ENCODE measurements at regions not wholly inside any gene's neighbourhood (a gene's known extent, or its start where the extent isn't known, plus 50 kb on each side); places are given as distances from the start of the nearest gene placed in this dataset.
A peak's percentile ranks its signal among the peaks of the same experiment; 100 is the strongest.

GRCh38 chr9:80097476-80097875, 525.7 kb downstream of the TLE4 start:
- no peak for DNase-seq

GRCh38 chr9:80094176-80094771, 522.5 kb downstream of the TLE4 start:
- no peak for DNase-seq

DNA sequence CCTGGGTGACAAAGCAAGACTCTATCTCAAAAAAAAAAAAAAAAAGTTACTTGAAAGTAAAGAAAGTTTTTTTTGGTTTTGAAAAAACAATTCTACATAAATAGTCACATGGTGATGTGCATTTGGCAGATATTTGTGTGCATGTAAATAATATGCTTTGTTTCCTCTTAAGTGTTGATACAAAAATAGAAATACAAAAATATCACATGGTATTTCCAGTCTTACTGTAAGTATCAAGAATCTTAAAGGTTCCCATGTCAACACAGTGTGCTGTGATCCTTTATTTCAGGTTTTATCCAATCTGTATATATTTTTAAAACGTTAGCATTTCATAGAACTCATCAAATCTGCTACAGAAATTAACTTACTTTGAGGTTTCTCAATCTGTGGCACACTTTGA, 521.9 kb downstream of the TLE4 start:
- DNase-seq: no peak

- DNase-seq: no peak
Measured at GRCh38 chr9:80091526-80091925, 519.8 kb downstream of the TLE4 start.

- DNase-seq: no peak
Measured at GRCh38 chr9:80090317-80090716, 518.6 kb downstream of the TLE4 start.

DNA sequence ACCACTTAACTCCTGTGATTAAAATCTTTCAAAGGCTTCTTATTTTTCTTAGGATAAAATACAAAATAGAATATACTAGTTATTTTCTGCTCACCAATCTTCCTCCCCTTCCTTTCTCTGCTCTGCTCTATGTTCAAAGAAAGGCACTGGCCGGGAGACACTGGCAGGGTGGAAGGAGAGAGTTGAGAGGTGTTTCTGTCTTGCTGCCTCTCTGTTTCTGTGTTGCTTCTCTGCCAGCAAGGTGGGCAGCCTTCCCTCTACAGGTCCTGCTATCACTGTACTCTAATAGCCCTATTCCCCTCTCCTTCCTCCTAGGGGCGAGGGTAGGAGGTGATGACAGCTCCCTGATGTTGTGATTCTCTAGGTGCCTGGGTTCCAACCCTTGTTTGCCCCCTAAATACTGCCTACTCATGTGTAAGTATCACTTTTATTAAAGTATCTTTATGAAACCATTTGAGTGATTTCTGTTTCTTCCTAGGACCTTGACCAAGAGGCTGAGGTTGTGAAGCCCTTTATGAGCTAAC, 515.1 kb downstream of the TLE4 start:
- no peak for DNase-seq

GRCh38 chr9:80086386-80086785, 514.6 kb downstream of the TLE4 start:
- no peak for DNase-seq

DNA sequence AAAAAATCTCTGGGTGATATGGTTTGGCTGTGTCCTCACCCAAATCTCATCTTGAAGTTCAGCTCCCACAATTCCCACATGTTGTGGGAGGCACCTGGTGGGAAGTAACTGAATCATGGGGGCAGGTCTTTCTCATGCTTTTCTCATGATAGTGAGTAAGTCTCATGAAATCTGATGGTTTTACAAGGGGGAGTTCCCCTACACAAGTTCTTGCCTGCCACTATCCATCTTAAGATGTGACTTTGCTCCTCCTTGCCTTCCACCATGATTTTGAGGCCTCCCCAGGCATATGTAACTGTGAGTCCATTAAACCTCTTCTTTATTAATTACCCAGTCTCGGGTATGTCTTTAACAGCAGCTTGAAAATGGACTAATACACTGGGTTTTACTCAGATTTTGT, 513.9 kb downstream of the TLE4 start:
- DNase-seq: no peak

DNA sequence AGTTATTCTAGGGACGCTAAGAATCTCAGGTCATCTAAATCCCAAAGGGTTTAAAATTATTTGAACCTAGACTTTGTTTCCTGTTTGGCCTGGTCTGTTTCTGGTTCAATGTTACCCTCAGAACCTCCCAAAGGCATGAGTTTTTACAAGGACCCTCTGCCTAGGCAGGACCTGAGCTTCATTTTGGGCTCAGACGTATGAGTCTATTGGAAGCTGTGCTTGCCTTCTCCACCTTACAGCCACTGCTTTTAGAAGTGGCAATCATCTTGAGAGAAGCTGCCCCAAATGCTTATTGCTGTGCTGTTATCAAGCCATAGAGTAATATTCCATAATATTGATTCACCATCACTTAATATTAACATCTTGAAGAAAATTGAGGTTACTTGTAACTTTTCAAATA, 510.4 kb downstream of the TLE4 start:
- no peak for DNase-seq

DNA sequence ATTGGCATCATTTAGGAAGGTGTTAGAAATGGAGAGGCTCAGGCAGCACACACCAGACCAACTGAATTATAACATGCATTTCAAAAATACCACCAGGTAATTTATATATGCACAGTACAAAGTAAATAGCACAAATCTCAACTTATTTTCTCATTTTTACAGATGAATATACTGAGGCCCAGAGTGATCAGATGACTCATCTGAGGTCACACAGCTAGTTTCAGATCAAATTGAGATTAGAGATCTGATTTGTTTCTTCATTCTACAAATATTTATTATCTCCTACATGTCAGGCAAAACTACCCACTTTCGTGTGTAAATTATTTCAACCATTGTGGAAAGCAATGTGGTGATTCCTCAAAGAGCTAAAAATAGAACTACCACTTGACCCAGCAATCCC, 507.1 kb downstream of the TLE4 start:
- no peak for DNase-seq

GRCh38 chr9:80077059-80077458, 505.3 kb downstream of the TLE4 start:
- no peak for DNase-seq

DNA sequence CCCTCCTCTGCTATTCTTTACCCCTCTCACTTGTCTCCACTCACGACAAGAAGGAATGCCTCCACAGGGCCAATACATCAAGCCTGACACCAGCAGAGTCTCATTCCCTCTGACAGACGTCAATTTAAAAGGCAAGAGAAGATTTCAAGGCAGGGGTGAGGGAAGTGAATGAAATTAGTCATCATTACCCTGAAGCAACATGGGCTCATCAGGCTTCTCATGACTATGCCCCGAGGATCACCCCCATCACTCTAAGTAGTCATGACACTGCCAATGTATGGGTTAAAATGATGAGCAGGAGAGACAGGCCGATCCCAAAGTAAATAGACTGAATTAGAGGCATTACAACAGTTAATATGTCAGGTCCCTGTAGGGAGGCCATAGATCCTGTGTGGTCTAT, 504.4 kb downstream of the TLE4 start:
- peak; percentile 19 for DNase-seq

GRCh38 chr9:80074439-80074838, 502.7 kb downstream of the TLE4 start:
- no peak for DNase-seq

DNA sequence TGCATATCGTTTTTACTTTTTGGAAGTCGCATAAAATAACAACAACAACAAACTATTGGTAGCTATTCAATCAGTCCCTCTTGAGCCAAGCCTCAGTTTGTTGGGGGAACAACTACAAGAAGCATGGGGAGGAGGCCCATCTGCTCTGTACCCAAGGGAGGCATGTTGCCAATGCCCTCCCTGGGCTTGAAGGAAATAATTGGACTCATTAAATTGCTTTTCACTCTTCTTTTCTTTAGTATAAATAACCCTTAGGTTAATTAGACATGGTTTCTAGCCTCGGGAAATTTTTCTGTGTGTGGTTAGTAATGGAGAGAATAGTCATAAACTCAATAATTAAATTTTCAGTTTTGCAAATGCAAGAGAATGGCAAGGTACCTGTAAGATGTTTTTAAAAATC, 500.7 kb downstream of the TLE4 start:
- DNase-seq: no peak

GRCh38 chr9:80070071-80070742, 498.4 kb downstream of the TLE4 start:
- no peak for DNase-seq

DNA sequence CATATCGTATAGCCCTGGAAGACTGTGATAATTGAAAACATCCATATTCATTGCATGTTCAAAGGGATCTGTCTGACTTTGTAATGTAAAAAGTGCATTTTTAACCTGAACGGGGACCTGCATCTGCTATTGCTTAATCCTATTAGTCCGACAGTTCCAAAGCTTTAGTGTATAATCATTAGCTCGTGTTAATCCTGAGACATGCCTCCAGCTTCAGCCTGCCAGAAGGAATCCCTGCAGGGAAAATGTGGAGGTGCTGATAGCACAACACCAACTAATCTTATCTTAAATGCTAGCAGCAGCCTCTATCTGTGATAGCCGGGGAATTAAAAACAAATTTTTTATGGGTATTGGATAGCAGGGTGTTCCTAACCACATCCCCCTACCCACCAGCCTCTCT, 495.2 kb downstream of the TLE4 start:
- no peak for DNase-seq

GRCh38 chr9:80062567-80062966, 490.8 kb downstream of the TLE4 start:
- no peak for DNase-seq

DNA sequence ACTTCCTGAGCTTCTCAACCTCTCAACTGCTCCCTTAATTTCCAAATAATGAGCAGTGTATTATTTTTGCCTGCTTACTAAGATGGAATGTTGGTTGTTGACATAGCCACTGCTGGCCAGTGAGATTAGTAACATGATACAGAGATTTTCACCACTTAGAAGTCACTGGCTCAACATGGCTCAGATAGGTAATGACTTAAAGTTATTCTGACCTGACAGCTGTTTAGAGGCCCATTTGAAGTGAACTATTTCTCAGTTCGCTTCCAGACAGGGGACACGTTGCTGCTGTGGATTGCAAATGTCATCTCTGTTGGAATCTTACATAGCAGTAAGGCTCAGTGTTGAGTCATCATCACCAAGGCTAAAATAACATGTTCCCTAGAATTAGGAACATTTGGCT, 490.2 kb downstream of the TLE4 start:
- peak; percentile 99 for DNase-seq

GRCh38 chr9:80061096-80061495, 489.3 kb downstream of the TLE4 start:
- peak; percentile 4 for DNase-seq

DNA sequence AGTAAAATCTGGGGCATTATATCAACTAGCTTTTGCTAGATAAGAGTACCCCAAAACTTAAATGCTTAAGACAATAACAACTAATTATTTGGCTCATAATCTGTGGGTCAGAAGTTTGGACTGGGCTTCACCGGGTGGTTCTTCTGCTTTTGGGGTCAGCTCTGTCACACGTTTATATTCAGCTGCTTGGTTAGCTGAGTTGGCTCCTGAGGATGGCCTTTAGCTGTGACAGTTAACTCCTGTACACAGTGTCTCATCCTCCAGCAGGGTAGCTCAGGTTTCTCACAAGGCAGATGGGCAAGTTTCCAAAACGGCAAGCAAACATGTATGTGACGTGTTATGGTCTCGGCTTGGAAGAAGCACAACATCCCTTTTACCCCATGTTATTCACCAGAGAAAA, 488.2 kb downstream of the TLE4 start:
- no peak for DNase-seq

DNA sequence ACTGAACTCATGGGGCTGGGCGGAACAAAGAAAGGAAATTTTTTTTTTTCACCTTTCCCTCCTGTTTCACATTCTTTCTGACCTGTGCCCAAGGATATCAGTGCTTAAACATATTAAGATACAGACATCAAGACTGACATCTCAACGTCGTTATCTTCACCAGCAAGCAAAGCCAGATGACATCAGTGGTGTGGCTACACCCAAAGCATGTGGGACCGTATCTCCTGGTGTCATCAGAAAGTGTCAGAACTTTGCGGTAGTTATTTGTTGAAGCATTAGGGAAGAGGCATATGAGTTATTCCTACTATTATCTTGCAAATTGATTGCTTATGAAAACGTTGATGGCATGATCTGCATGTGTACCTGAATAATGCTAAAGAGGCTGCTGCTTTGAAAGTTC, 487.4 kb downstream of the TLE4 start:
- no peak for DNase-seq

DNA sequence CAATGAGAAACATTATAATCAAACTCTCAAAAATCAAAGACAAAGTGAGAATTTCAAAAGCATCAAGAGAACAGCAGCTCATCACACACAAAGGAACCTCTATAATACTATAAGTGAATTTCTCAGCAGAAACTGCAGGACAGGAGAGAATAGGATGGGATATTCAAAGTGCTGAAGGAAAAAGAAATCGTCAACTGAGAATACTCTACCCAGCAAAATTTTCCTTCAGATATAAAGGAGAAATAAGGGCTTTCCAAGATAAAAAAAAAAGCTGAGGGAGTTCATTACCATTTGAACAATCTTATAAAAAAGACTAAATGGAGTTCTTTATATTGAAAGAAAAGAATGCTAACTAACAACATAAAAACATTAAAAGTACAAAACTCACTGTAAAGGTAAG, 481.1 kb downstream of the TLE4 start:
- DNase-seq: no peak

DNA sequence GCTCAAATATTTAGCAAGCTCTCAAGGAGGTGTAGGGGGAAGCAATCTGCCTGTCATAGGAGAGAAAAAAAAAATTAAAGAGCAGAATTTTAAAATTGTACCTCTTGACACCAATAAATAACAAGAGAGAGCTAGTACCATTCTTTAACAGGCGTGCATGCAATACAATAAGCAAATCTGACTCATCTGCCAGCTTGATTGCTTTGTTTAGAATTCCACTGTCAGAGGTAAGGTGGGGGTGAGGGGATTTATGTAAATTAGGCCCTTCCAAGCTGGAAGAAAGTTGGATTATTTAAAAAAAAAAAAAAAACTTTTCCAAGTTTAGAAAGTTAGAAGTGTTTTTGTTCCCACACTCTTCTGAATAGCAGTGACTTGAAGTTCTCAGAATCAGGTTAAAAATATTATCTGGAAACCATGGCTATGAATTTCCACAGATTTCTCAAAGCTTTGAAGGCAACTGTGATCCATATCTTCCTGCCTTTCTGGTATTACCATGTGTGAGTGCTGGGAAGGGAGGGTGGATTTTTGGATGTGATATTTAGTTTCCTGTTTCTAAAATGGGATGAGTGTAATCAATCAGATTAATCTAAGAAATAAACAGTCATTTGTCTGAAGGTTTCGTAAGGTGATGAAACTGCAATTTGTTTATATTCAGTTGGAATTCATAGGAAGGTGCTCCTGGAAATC, 477.5 kb downstream of the TLE4 start:
- DNase-seq: no peak

DNA sequence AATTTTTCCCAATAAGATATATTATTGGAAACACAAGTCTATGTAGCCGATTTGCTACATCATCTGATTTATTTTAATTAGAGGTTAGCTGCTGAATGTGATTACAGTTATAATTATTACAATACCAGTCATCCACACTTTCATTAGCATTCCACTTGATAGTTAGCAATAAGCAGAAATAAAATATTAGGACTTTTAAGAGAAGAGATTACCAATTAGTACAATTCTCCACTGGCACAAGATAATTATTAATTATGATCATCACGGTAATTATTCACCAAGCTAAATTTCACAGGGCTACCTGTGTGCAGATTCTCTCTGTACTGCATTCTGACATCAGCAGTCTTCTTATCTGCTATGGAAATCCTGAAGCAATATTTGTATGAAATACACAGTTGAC, 474.7 kb downstream of the TLE4 start:
- DNase-seq: no peak

Measured in fibroblast of skin of back (primary cell).